H9 (cell line): ENCODE measurements at regions not wholly inside any gene's neighbourhood (a gene's known extent, or its start where the extent isn't known, plus 50 kb on each side); places are given as distances from the start of the nearest gene placed in this dataset.

Source experiments
- DNase-seq: peaks from one replicate; pipeline ENCODE4 v3.0.0-alpha.2; 2017
- H2AFZ ChIP-seq: one replicate; pipeline ENCODE4 v1.6.1; 2013; ENCODE audit warnings: mild to moderate bottlenecking, low read length, control low read depth, moderate library complexity
- H2AK5ac ChIP-seq: 2 replicates; pipeline ENCODE4 v1.6.1; 2013; ENCODE audit warnings: low read length, control low read depth, mixed read lengths; ENCODE audit not compliant: insufficient read length
- H2BK120ac ChIP-seq: one replicate; pipeline ENCODE4 v1.6.1; 2013; ENCODE audit warnings: low read depth, mild to moderate bottlenecking, low read length, control low read depth, inconsistent platforms; ENCODE audit not compliant: poor library complexity, severe bottlenecking
- H2BK12ac ChIP-seq: 2 replicates; pipeline ENCODE4 v1.6.1; 2013; ENCODE audit warnings: low read length, control low read depth, mixed read lengths, low read depth; ENCODE audit not compliant: insufficient read length
- H2BK15ac ChIP-seq: 2 replicates; pipeline ENCODE4 v1.6.1; 2013; ENCODE audit warnings: low read depth, low read length, control low read depth
- H2BK20ac ChIP-seq: one replicate; pipeline ENCODE4 v1.6.1; 2013; ENCODE audit warnings: low read depth, mild to moderate bottlenecking, low read length, control low read depth, inconsistent platforms; ENCODE audit not compliant: poor library complexity, severe bottlenecking
- H2BK5ac ChIP-seq: 2 replicates; pipeline ENCODE4 v1.6.1; 2013; ENCODE audit warnings: low read length, control low read depth, mixed read lengths; ENCODE audit not compliant: insufficient read length
- H3K14ac ChIP-seq: 2 replicates; pipeline ENCODE4 v1.6.1; 2013; ENCODE audit warnings: low read length, control low read depth; ENCODE audit not compliant: insufficient read depth
- H3K18ac ChIP-seq: 2 replicates; pipeline ENCODE4 v1.6.1; 2013; ENCODE audit warnings: low read depth, mild to moderate bottlenecking, mixed read lengths, low read length, control low read depth; ENCODE audit not compliant: insufficient read length
- H3K23ac ChIP-seq: 2 replicates; pipeline ENCODE4 v1.6.1; 2013; ENCODE audit warnings: low read length, control low read depth, mixed read lengths, low read depth; ENCODE audit not compliant: insufficient read length
- H3K23me2 ChIP-seq: 2 replicates; pipeline ENCODE4 v1.6.1; 2013; ENCODE audit warnings: low read depth, mild to moderate bottlenecking, mixed read lengths, low read length, control low read depth; ENCODE audit not compliant: insufficient read length, poor library complexity, severe bottlenecking
- H3K27ac ChIP-seq: 2 replicates; pipeline ENCODE4 v1.5.1; 2013; ENCODE audit warnings: low read length, control low read depth, mixed read lengths, low read depth; ENCODE audit not compliant: insufficient read length
- H3K27me3 ChIP-seq: 2 replicates; pipeline ENCODE4 v1.6.1; 2013; ENCODE audit warnings: low read length, control low read depth, inconsistent platforms; ENCODE audit not compliant: insufficient read depth
- H3K4ac ChIP-seq: 2 replicates; pipeline ENCODE4 v1.6.1; 2013; ENCODE audit warnings: low read depth, mild to moderate bottlenecking, control low read depth, inconsistent platforms, low read length, moderate library complexity
- H3K4me1 ChIP-seq: 2 replicates; pipeline ENCODE4 v1.6.1; 2013; ENCODE audit warnings: low read length, control low read depth, inconsistent platforms; ENCODE audit not compliant: insufficient read depth
- H3K4me2 ChIP-seq: 2 replicates; pipeline ENCODE4 v1.6.1; 2013; ENCODE audit warnings: low read length, control low read depth, mixed read lengths; ENCODE audit not compliant: insufficient read length, insufficient read depth
- H3K56ac ChIP-seq: 2 replicates; pipeline ENCODE4 v1.6.1; 2013; ENCODE audit warnings: low read depth, mild to moderate bottlenecking, mixed read lengths, low read length, control low read depth; ENCODE audit not compliant: insufficient read length
- H3K79me1 ChIP-seq: 2 replicates; pipeline ENCODE4 v1.6.1; 2013; ENCODE audit warnings: low read depth, mild to moderate bottlenecking, moderate library complexity, low read length, control low read depth, inconsistent platforms; ENCODE audit not compliant: insufficient read depth, poor library complexity, severe bottlenecking
- H3K79me2 ChIP-seq: 2 replicates; pipeline ENCODE4 v1.6.1; 2013; ENCODE audit warnings: low read length, control low read depth, inconsistent platforms; ENCODE audit not compliant: insufficient read depth
- H3K9ac ChIP-seq: 2 replicates; pipeline ENCODE4 v1.6.1; 2013; ENCODE audit warnings: low read length, control low read depth, mixed read lengths; ENCODE audit not compliant: insufficient read length; ENCODE audit errors: extremely low read depth
- H3K9me3 ChIP-seq: one replicate; pipeline ENCODE4 v1.6.1; 2013; ENCODE audit warnings: low read depth, low read length, inconsistent platforms; ENCODE audit not compliant: control insufficient read depth
- H3T11ph ChIP-seq: one replicate; pipeline ENCODE4 v1.6.1; 2013; ENCODE audit warnings: mild to moderate bottlenecking, low read length, control low read depth, inconsistent platforms
- H4K20me1 ChIP-seq: one replicate; pipeline ENCODE4 v1.6.1; 2013; ENCODE audit not compliant: control insufficient read depth, insufficient read length, insufficient read depth
- H4K5ac ChIP-seq: 2 replicates; pipeline ENCODE4 v1.6.1; 2013; ENCODE audit warnings: low read depth, mild to moderate bottlenecking, mixed read lengths, low read length, control low read depth; ENCODE audit not compliant: insufficient read length
- H4K8ac ChIP-seq: replicated peaks from 2 replicates; pipeline ENCODE4 v1.6.1; 2013; ENCODE audit warnings: low read length, control low read depth, mixed read lengths, low read depth; ENCODE audit not compliant: insufficient read length
- H4K91ac ChIP-seq: 2 replicates; pipeline ENCODE4 v1.6.1; 2013; ENCODE audit warnings: low read depth, mild to moderate bottlenecking, moderate library complexity, mixed read lengths, low read length, control low read depth; ENCODE audit not compliant: insufficient read length
- H3K27ac Mint-ChIP-seq, 3 experiments: 2 replicates in 2 of 3; 3 replicates in 1 of 3; pipeline ENCODE4 v1.8.0; 2020 to 2021; ENCODE audit warnings: mixed read lengths in 3 of 3, mild to moderate bottlenecking in 1 of 3, moderate library complexity in 1 of 3
- H3K27me3 Mint-ChIP-seq: 2 replicates; pipeline ENCODE4 v1.8.0; 2021; ENCODE audit warnings: low read depth, mild to moderate bottlenecking, moderate library complexity, mixed read lengths
- H3K36me3 Mint-ChIP-seq, 3 experiments: 2 replicates in 2 of 3; 3 replicates in 1 of 3; pipeline ENCODE4 v1.8.0; 2020 to 2021; ENCODE audit warnings: low read depth in 3 of 3, mixed read lengths in 3 of 3; ENCODE audit not compliant: insufficient read depth in 1 of 3
- H3K4me1 Mint-ChIP-seq, 2 experiments: 2 replicates each; pipeline ENCODE4 v1.8.0; 2020; ENCODE audit warnings: mixed read lengths in 2 of 2
- H3K4me3 Mint-ChIP-seq, 2 experiments: 2 replicates in 1 of 2; 3 replicates in 1 of 2; pipeline ENCODE4 v1.8.0; 2020 to 2021; ENCODE audit warnings: mild to moderate bottlenecking in 2 of 2, mixed read lengths in 2 of 2, moderate library complexity in 1 of 2
- H3K9me3 Mint-ChIP-seq, 2 experiments: 2 replicates in 1 of 2; 3 replicates in 1 of 2; pipeline ENCODE4 v1.8.0; 2020; ENCODE audit warnings: mild to moderate bottlenecking in 2 of 2, mixed read lengths in 2 of 2, moderate library complexity in 1 of 2
- CTCF ChIP-seq: fragments of 200-600 bp; sonication (generic); conservative IDR thresholded peaks from 3 replicates; pipeline ENCODE4 v1.8.0; 2021; ENCODE audit warnings: antibody characterized with exemption, mild to moderate bottlenecking

GRCh38 chr2:160735696-160736095 is 242.1 kb upstream of the RBMS1 start:
- Mint-ChIP-seq H3K4me3 (no peak overlapping the region), H3K27ac (no peak overlapping the region), H3K27me3 (no peaks in the 10 kb centered on the region), H3K4me1 (peaks cover 31 to 35% of the 10 kb centered on the region in 2 experiments), H3K9me3 (no peaks in the 10 kb centered on the region), H3K36me3 (peaks cover 0 to 14% (median 6%) of the 10 kb centered on the region in 3 experiments; a peak in 4 of 7 replicates)
- Histone ChIP-seq H2BK15ac (no peak overlapping the region), H4K5ac (no peak overlapping the region), H3T11ph (no peak overlapping the region), H2BK5ac (no peak overlapping the region), H3K23me2 (no peaks in the 10 kb centered on the region), H4K20me1 (no peaks in the 10 kb centered on the region), H3K79me2 (no peaks in the 10 kb centered on the region), H4K91ac (no peak overlapping the region), H3K9ac (no peak overlapping the region), H4K8ac (no peak overlapping the region), H3K9me3 (no peaks in the 10 kb centered on the region), H2BK12ac (no peak overlapping the region), H2BK120ac (no peak overlapping the region), H2AK5ac (no peak overlapping the region), H3K4me1 (peaks cover 5% of the 10 kb centered on the region; the same call in 1 of the 2 replicates), H2AFZ (no peak overlapping the region), H2BK20ac (no peak overlapping the region), H3K27me3 (no peaks in the 10 kb centered on the region), H3K56ac (no peak overlapping the region), H3K23ac (no peak overlapping the region), H3K18ac (no peak overlapping the region), H3K79me1 (no peaks in the 10 kb centered on the region), H3K27ac (no peak overlapping the region), H3K14ac (no peak overlapping the region), H3K4me2 (no peak overlapping the region), H3K4ac (no peak overlapping the region)
- DNase-seq: no peak
- TF ChIP-seq CTCF: no peak
